SK-N-SH (cell line): ENCODE measurements at regions not wholly inside any gene's neighbourhood (a gene's known extent, or its start where the extent isn't known, plus 50 kb on each side); places are given as distances from the start of the nearest gene placed in this dataset.
"Not testable (repeated sequence)": the region's sequence is repeated elsewhere in the genome, so short reads cannot be mapped to it uniquely, and the experiment has no call there.

Experiments
- TF ChIP-seq, protein P1 (sequence below): fragments of 200-600 bp; sonication (generic); IDR thresholded peaks from 2 replicates; pipeline ENCODE4 v1.6.1; 2017; ENCODE audit warnings: antibody characterized with exemption, mild to moderate bottlenecking, moderate library complexity
- TF ChIP-seq, protein P2 (sequence below): IDR thresholded peaks from 2 replicates; pipeline ENCODE4 v1.6.1; 2012; ENCODE audit warnings: mild to moderate bottlenecking, low read depth, low read length, moderate library complexity

DNA sequence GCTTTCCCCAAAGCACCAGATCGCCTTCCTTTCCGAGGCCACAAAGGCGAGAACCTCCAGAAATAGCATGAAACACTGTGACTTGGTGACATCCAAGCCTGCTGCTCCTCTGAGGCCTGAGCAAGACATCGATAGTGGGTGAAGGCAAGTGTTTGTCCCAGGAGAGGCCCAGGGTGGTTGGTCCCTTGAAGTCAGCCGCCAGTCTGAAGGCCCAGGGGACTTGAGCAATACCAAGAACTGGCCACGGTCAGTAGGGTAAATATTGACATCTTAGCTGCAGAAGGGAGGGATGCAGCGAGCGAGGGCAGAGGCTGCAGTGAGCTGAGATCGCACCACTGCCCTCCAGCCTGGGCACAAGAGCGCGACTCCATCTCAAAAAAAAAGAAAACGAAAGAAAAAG is 1533.5 kb downstream of the REEP3 start:
- TF ChIP-seq, protein P1, sequence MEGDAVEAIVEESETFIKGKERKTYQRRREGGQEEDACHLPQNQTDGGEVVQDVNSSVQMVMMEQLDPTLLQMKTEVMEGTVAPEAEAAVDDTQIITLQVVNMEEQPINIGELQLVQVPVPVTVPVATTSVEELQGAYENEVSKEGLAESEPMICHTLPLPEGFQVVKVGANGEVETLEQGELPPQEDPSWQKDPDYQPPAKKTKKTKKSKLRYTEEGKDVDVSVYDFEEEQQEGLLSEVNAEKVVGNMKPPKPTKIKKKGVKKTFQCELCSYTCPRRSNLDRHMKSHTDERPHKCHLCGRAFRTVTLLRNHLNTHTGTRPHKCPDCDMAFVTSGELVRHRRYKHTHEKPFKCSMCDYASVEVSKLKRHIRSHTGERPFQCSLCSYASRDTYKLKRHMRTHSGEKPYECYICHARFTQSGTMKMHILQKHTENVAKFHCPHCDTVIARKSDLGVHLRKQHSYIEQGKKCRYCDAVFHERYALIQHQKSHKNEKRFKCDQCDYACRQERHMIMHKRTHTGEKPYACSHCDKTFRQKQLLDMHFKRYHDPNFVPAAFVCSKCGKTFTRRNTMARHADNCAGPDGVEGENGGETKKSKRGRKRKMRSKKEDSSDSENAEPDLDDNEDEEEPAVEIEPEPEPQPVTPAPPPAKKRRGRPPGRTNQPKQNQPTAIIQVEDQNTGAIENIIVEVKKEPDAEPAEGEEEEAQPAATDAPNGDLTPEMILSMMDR = not testable (repeated sequence)
- TF ChIP-seq, protein P2, sequence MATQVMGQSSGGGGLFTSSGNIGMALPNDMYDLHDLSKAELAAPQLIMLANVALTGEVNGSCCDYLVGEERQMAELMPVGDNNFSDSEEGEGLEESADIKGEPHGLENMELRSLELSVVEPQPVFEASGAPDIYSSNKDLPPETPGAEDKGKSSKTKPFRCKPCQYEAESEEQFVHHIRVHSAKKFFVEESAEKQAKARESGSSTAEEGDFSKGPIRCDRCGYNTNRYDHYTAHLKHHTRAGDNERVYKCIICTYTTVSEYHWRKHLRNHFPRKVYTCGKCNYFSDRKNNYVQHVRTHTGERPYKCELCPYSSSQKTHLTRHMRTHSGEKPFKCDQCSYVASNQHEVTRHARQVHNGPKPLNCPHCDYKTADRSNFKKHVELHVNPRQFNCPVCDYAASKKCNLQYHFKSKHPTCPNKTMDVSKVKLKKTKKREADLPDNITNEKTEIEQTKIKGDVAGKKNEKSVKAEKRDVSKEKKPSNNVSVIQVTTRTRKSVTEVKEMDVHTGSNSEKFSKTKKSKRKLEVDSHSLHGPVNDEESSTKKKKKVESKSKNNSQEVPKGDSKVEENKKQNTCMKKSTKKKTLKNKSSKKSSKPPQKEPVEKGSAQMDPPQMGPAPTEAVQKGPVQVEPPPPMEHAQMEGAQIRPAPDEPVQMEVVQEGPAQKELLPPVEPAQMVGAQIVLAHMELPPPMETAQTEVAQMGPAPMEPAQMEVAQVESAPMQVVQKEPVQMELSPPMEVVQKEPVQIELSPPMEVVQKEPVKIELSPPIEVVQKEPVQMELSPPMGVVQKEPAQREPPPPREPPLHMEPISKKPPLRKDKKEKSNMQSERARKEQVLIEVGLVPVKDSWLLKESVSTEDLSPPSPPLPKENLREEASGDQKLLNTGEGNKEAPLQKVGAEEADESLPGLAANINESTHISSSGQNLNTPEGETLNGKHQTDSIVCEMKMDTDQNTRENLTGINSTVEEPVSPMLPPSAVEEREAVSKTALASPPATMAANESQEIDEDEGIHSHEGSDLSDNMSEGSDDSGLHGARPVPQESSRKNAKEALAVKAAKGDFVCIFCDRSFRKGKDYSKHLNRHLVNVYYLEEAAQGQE = not testable (repeated sequence)
